GM12878 (cell line): ENCODE measurements at regions not wholly inside any gene's neighbourhood (a gene's known extent, or its start where the extent isn't known, plus 50 kb on each side); places are given as distances from the start of the nearest gene placed in this dataset.

Experiments
- ATAC-seq: fragments of 200-7000 bp; cut with Tn5 transposase; 3 replicates; pipeline ENCODE4 v1.9.1; 2020; ENCODE audit warnings: mild to moderate bottlenecking, moderate library complexity
- BruUV-seq: library from RNA; stranded (reverse); fragments of 400-500 nt; replicated peaks from 2 replicates; lab custom pipeline; 2021; lab: Mats Ljungman, UMichigan
- CTCF ChIA-PET: fragments of 300-600 bp; sonication (Branson Sonifier 250); formaldehyde crosslinking; extraction: SDS; loops from one replicate; lab custom pipeline; 2021; ENCODE audit warnings: inconsistent platforms; lab: Yijun Ruan, JAX
- POLR2A ChIA-PET: fragments of 350-600 bp; formaldehyde crosslinking; extraction: SDS; loops from one replicate; lab custom pipeline; 2021; ENCODE audit warnings: inconsistent platforms; lab: Charles Lee
- RAD21 ChIA-PET: fragments of 300-600 bp; sonication (Branson Sonifier 250); formaldehyde crosslinking; loops from one replicate; lab custom pipeline; 2023; ENCODE audit warnings: antibody characterized with exemption; ENCODE audit not compliant: unreplicated experiment; lab: Charles Lee
- SMC1A ChIA-PET: fragments of 300-600 bp; sonication (Branson Sonifier 250); formaldehyde crosslinking; loops from one replicate; lab custom pipeline; 2023; ENCODE audit not compliant: unreplicated experiment, uncharacterized antibody; lab: Charles Lee
- DNase-seq: peaks from one replicate; pipeline ENCODE4 v3.0.0-alpha.2; 2011; ENCODE audit warnings: low read depth, low spot score
- FAIRE-seq: peaks from 3 replicates; lab custom pipeline; 2011; peaks lifted over from hg19 to GRCh38; lab: Jason Lieb, UNC
- H2AFZ ChIP-seq: 2 replicates; pipeline ENCODE4 v1.6.0; 2011; ENCODE audit warnings: low read depth, low read length, control low read depth; ENCODE audit not compliant: control insufficient read depth
- H3K27ac ChIP-seq: 2 replicates; pipeline ENCODE4 v1.5.1; 2011; ENCODE audit warnings: control low read depth; ENCODE audit not compliant: control insufficient read depth, insufficient read depth
- H3K27me3 ChIP-seq, 2 experiments: replicated peaks in 1 of 2; 2 replicates each; pipeline versions ENCODE4 v1.6.0 to v1.6.1; 2011; ENCODE audit warnings: low read length in 1 of 2; ENCODE audit not compliant: control insufficient read depth in 2 of 2, insufficient read depth in 2 of 2
- H3K36me3 ChIP-seq, 2 experiments: 2 replicates each; pipeline ENCODE4 v1.5.1; 2011; ENCODE audit warnings: low read length in 1 of 2; ENCODE audit not compliant: control insufficient read depth in 2 of 2, insufficient read depth in 2 of 2
- H3K4me1 ChIP-seq: 2 replicates; pipeline ENCODE4 v1.6.1; 2011; ENCODE audit warnings: mild to moderate bottlenecking, low read length, moderate library complexity, mixed read lengths; ENCODE audit not compliant: control insufficient read depth, insufficient read depth
- H3K4me2 ChIP-seq: 2 replicates; pipeline ENCODE4 v1.6.0; 2011; ENCODE audit warnings: control low read depth; ENCODE audit not compliant: control insufficient read depth, insufficient read depth
- H3K4me3 ChIP-seq: fragments of 200-600 bp; sonication (generic); 2 replicates; pipeline ENCODE4 v1.5.1; 2016
- H3K79me2 ChIP-seq: 2 replicates; pipeline ENCODE4 v1.6.0; 2011; ENCODE audit warnings: low read length; ENCODE audit not compliant: control insufficient read depth, insufficient read depth
- H3K9ac ChIP-seq: 2 replicates; pipeline ENCODE4 v1.8.0; 2011; ENCODE audit warnings: low read length, control low read depth, mixed read lengths; ENCODE audit not compliant: control insufficient read depth, insufficient read depth
- H3K9me3 ChIP-seq: replicated peaks from 3 replicates; pipeline ENCODE4 v1.5.1; 2011; ENCODE audit warnings: mild to moderate bottlenecking, low read length; ENCODE audit not compliant: control insufficient read depth, insufficient read depth
- H4K20me1 ChIP-seq: 2 replicates; pipeline ENCODE4 v1.6.0; 2011; ENCODE audit not compliant: control insufficient read depth, insufficient read depth
- SREBF1 ChIP-seq: IDR thresholded peaks from 2 replicates; pipeline ENCODE4 v1.6.1; 2012; ENCODE audit warnings: mild to moderate bottlenecking, low read length
- WGBS: methylation state at CpG from one replicate; pipeline ENCODE4 v1.1.6; 2016; ENCODE audit warnings: low lambda C conversion rate; ENCODE audit not compliant: insufficient replicate concordance, insufficient coverage; ENCODE audit errors: missing lambda C conversion rate; 5-methylcytosine and 5-hydroxymethylcytosine counted together
- in situ Hi-C: fragments of 300-500 bp; cut with MboI; formaldehyde crosslinking; loops from 9 replicates; pipeline ENCODE4 v1.14.3; 2018; ENCODE audit warnings: mixed read lengths
- intact Hi-C: fragments of 100-400 bp; cut with micrococcal nuclease; formaldehyde crosslinking; loops from one replicate; pipeline ENCODE4 v1.14.2; 2022; ENCODE audit not compliant: unreplicated experiment
- TF ChIP-seq, protein P1 (sequence below): fragments of 450-650 bp; IDR thresholded peaks from 2 replicates; pipeline ENCODE4 v1.6.1; 2017; ENCODE audit warnings: mild to moderate bottlenecking

DNA sequence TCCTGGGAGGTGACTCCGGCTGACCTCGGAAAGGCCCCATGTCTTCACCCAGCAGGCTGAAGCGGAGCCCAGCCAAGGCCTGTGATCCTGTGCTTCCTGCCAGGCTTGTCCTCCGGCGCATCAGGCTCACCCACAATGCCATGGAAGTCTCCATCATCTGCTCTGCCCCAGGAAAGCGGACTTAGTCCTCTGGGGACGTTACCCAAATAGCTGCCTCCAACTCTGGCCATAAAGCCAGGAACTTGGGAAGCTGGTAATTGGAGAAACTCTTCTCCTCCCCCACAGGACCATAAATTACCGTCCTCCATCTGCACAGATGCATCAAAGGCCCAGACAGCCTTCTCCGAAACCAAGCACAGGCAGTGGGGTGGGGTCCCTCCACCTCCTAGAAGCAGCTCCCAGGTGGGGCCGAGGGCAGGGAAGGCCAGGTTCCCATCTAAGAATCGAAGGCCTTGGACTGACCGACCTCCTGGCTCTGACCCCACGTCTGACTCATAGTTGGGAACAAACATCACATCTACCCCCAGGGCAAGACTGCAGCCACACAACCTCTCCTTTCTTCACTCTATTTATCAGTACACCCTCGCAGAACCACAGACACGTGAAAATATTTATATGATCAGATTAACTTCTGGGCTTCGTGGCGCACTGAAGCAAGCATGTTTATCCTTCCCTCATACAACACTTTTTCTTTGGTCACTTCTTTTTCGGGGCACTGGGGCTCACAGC lies 56.4 kb downstream of the PITPNM2 start (continued):
- TF ChIP-seq, protein P1, sequence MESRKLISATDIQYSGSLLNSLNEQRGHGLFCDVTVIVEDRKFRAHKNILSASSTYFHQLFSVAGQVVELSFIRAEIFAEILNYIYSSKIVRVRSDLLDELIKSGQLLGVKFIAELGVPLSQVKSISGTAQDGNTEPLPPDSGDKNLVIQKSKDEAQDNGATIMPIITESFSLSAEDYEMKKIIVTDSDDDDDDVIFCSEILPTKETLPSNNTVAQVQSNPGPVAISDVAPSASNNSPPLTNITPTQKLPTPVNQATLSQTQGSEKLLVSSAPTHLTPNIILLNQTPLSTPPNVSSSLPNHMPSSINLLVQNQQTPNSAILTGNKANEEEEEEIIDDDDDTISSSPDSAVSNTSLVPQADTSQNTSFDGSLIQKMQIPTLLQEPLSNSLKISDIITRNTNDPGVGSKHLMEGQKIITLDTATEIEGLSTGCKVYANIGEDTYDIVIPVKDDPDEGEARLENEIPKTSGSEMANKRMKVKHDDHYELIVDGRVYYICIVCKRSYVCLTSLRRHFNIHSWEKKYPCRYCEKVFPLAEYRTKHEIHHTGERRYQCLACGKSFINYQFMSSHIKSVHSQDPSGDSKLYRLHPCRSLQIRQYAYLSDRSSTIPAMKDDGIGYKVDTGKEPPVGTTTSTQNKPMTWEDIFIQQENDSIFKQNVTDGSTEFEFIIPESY, result no peak

DNA sequence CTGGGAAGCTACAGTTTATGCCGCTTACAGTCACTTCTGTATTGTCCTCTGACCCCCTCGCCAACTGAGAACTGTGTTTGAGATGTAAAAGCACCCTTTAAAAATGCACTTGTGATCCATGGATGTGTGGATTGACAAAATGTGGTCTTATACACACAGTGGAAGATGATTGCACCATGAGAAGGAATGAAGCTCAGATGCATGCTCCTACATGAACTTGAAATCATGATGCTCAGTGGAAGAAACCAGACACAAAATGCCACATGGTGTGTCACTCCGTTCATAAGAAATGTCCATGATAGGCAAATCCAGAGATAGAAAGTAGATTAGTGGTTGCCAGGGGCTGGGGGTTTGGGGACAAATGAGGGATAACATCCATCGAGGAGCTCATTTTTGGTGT lies 58.0 kb downstream of the PITPNM2 start:
- SMC1A ChIA-PET, result no interaction called here
- H3K4me2 ChIP-seq, result no peak overlapping the region
- intact Hi-C loops, result no loop called here
- POLR2A ChIA-PET, result interaction anchor here (0.8 kb wide), 1 partner anchor 9 kb away, joined by 3 read pairs; no protein-coding TSS in a partner anchor
- no peaks in the 10 kb centered on the region for H3K79me2 ChIP-seq
- no peak for TF ChIP-seq SREBF1
- H3K27ac ChIP-seq, result no peak overlapping the region
- no peaks in the 10 kb centered on the region for H3K27me3 ChIP-seq
- in situ Hi-C loops, result no loop called here
- no peaks in the 10 kb centered on the region for H4K20me1 ChIP-seq
- RAD21 ChIA-PET, result no interaction called here
- ATAC-seq, result no peak
- no TSS peak for BruUV-seq
- peaks cover 8% of the 10 kb centered on the region for H3K4me1 ChIP-seq
- WGBS, result 52% methylated on average over 4 of the region's 4 CpGs
- no peak for FAIRE-seq
- no peak overlapping the region for H3K9ac ChIP-seq
- no peak overlapping the region for H2AFZ ChIP-seq
- no peak for DNase-seq
- no peaks in the 10 kb centered on the region for H3K36me3 ChIP-seq
- H3K4me3 ChIP-seq, result no peak overlapping the region
- no peaks in the 10 kb centered on the region; the same call in 1 of the 3 replicates for H3K9me3 ChIP-seq
- CTCF ChIA-PET, result interaction anchor here (0.5 to 0.8 kb wide), 3 partner anchors 9 to 342 kb away, joined by 3 to 4 read pairs (median 4); no protein-coding TSS in a partner anchor
